B cell (primary cell): ENCODE measurements at regions not wholly inside any gene's neighbourhood (a gene's known extent, or its start where the extent isn't known, plus 50 kb on each side); places are given as distances from the start of the nearest gene placed in this dataset.

ENCODE experiments used
- ATAC-seq: fragments of 200-7000 bp; cut with Tn5 transposase; one replicate; pipeline ENCODE4 v1.10.0; 2021; ENCODE audit warnings: low read depth, mild to moderate bottlenecking, moderate number of reproducible peaks, moderate library complexity
- CTCF ChIA-PET: fragments of 350-600 bp; sonication (Branson Sonifier 250); formaldehyde crosslinking; loops from one replicate; lab custom pipeline; 2021; ENCODE audit warnings: antibody characterized with exemption, inconsistent platforms; lab: Charles Lee
- POLR2A ChIA-PET: fragments of 350-600 bp; sonication (Branson Sonifier 250); formaldehyde crosslinking; loops from one replicate; lab custom pipeline; 2021; ENCODE audit warnings: antibody characterized with exemption; lab: Charles Lee
- DNase-seq: peaks from one replicate; pipeline ENCODE4 v3.0.0; 2013
- H2AFZ ChIP-seq: 2 replicates; pipeline ENCODE4 v1.6.1; 2012; ENCODE audit warnings: mild to moderate bottlenecking, low read depth, low read length; ENCODE audit not compliant: insufficient read depth, poor library complexity, severe bottlenecking
- H3K27ac ChIP-seq, 2 donors: 1 replicate in 1 of 2; 2 replicates in 1 of 2; pipeline ENCODE4 v1.5.1; 2012 to 2013; ENCODE audit warnings: low read length in 2 of 2, mild to moderate bottlenecking in 2 of 2, moderate library complexity in 1 of 2
- H3K27me3 ChIP-seq, 4 experiments: fragments of 200-600 bp in 1 of 4; sonication (generic) in 1 of 4; replicated peaks in 1 of 4; 1 replicate in 2 of 4; 2 replicates in 2 of 4; pipeline versions ENCODE4 v1.6.1 to v1.7.0; 2013 to 2016; ENCODE audit warnings: low read length in 3 of 4, mild to moderate bottlenecking in 2 of 4, mixed read lengths in 1 of 4, moderate library complexity in 1 of 4; ENCODE audit not compliant: insufficient read depth in 4 of 4, control insufficient read depth in 3 of 4; ENCODE audit errors: control extremely low read depth in 1 of 4
- H3K36me3 ChIP-seq, 2 experiments: replicated peaks in 1 of 2; 1 replicate in 1 of 2; 2 replicates in 1 of 2; pipeline versions ENCODE4 v1.6.1 to v1.7.1; 2013; ENCODE audit warnings: low read length in 1 of 2; ENCODE audit not compliant: insufficient read depth in 2 of 2, control insufficient read depth in 1 of 2; ENCODE audit errors: control extremely low read depth in 1 of 2, extremely low read depth in 1 of 2
- H3K4me1 ChIP-seq, 2 donors: fragments of 200-600 bp in 1 of 2; sonication (generic) in 1 of 2; 1 replicate in 1 of 2; 2 replicates in 1 of 2; pipeline versions ENCODE4 v1.5.1 to v1.6.1; 2013 to 2017; ENCODE audit warnings: low read length in 2 of 2; ENCODE audit not compliant: control insufficient read depth in 2 of 2, insufficient read depth in 2 of 2
- H3K4me2 ChIP-seq: replicated peaks from 2 replicates; pipeline ENCODE3; 2012; ENCODE audit warnings: mild to moderate bottlenecking, low read depth, low read length; ENCODE audit not compliant: poor library complexity, severe bottlenecking
- H3K4me3 ChIP-seq, 5 experiments: fragments of 200-600 bp in 1 of 5; sonication (generic) in 1 of 5; 1 replicate in 3 of 5; 2 replicates in 2 of 5; pipeline versions ENCODE4 v1.5.1 to v1.7.0; 2011 to 2016; ENCODE audit warnings: low read length in 4 of 5, mild to moderate bottlenecking in 4 of 5, low read depth in 2 of 5, control low read depth in 1 of 5, moderate library complexity in 1 of 5; ENCODE audit not compliant: insufficient read depth in 1 of 5; ENCODE audit errors: control extremely low read depth in 1 of 5, extremely low read depth in 1 of 5
- H3K79me2 ChIP-seq: fragments of 200-600 bp; sonication (generic); one replicate; pipeline ENCODE4 v1.6.0; 2016; ENCODE audit warnings: low read length; ENCODE audit not compliant: control insufficient read depth, insufficient read depth
- H3K9ac ChIP-seq: fragments of 200-600 bp; sonication (generic); 2 replicates; pipeline ENCODE4 v1.6.1; 2017; ENCODE audit warnings: mild to moderate bottlenecking, low read length, moderate library complexity
- H3K9me3 ChIP-seq, 3 donors: one replicate each; pipeline versions ENCODE4 v1.6.1 to v1.7.1; 2013; ENCODE audit warnings: low read length in 2 of 3; ENCODE audit not compliant: control insufficient read depth in 2 of 3, insufficient read depth in 1 of 3; ENCODE audit errors: control extremely low read depth in 1 of 3
- H4K20me1 ChIP-seq: 2 replicates; pipeline ENCODE4 v1.6.0; 2012; ENCODE audit warnings: mild to moderate bottlenecking, low read length; ENCODE audit not compliant: insufficient read depth, control insufficient read depth, poor library complexity, severe bottlenecking
- H3K27ac Mint-ChIP-seq: one replicate; pipeline ENCODE4 v1.8.0; 2021; ENCODE audit warnings: mixed read lengths
- H3K27me3 Mint-ChIP-seq: one replicate; pipeline ENCODE4 v1.8.0; 2021; ENCODE audit warnings: mixed read lengths
- H3K4me1 Mint-ChIP-seq: one replicate; pipeline ENCODE4 v1.8.0; 2021; ENCODE audit warnings: mixed read lengths
- H3K4me3 Mint-ChIP-seq: one replicate; pipeline ENCODE4 v1.8.0; 2021; ENCODE audit warnings: mixed read lengths
- H3K9me3 Mint-ChIP-seq: one replicate; pipeline ENCODE4 v1.8.0; 2022; ENCODE audit warnings: mixed read lengths; ENCODE audit not compliant: insufficient read depth
- EZH2 ChIP-seq: IDR thresholded peaks from 2 replicates; pipeline ENCODE4 v1.6.1; 2012; ENCODE audit warnings: borderline replicate concordance, low read depth, mild to moderate bottlenecking, moderate library complexity, low read length; ENCODE audit not compliant: insufficient read depth, poor library complexity, severe bottlenecking
- WGBS: methylation state at CpG from one replicate; pipeline ENCODE4 v1.1.5; 2013; ENCODE audit warnings: missing lambda C conversion rate; ENCODE audit not compliant: insufficient coverage; 5-methylcytosine and 5-hydroxymethylcytosine counted together
- intact Hi-C: fragments of 100-400 bp; cut with micrococcal nuclease; formaldehyde crosslinking; loops from one replicate; pipeline ENCODE4 v1.10.0; 2022
- TF ChIP-seq, protein P1 (sequence below): fragments of 200-600 bp; IDR thresholded peaks from one replicate; pipeline ENCODE4 v1.8.0; 2022; ENCODE audit warnings: antibody characterized with exemption, mild to moderate bottlenecking

DNA sequence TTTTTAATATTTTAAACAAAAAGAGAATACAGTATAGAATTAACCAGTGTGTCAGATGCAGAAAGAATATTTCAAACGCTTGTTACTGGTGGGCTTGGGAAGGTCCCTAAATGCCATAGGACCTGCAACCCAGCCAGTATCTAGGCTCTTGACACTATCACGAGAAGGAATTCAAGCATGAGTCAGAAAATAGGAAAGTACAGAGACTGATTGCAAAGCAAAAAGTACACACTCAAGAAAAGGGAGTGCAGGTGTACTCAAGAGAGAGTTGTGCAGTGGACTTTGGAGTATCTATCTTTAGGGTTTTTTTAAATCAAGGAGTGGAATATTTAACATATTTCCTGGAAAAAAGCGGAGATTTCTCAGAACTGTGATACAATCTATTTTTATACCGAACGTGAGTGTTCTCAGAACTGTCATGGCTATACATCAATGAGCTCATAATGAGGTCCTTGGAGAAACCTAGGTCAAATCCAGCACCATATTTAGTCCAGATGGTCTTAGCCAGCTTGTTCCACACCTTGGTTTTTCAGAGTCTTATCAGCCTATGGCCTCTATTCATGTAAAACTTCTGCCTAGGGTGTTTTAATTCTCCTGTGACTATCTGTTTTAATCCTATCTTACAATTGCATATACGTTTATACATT is 291.8 kb upstream of the FAT4 start:
- Mint-ChIP-seq H3K4me3 (no peak overlapping the region), H3K27me3 (no peaks in the 10 kb centered on the region), H3K4me1 (no peaks in the 10 kb centered on the region), H3K9me3 (peaks cover 15% of the 10 kb centered on the region), H3K27ac (no peak overlapping the region)
- Histone ChIP-seq H3K79me2 (no peaks in the 10 kb centered on the region), H3K4me3 (no peak overlapping the region), H3K36me3 (no peaks in the 10 kb centered on the region), H4K20me1 (no peaks in the 10 kb centered on the region), H3K27ac (no peak overlapping the region), H3K9ac (no peak overlapping the region), H3K27me3 (no peaks in the 10 kb centered on the region), H3K9me3 (peaks cover 0 to 2% (median 0%) of the 10 kb centered on the region in 3 donors), H3K4me1 (no peaks in the 10 kb centered on the region), H3K4me2 (no peak overlapping the region), H2AFZ (no peak overlapping the region)
- no peak for DNase-seq
- ATAC-seq, result no peak
- TF ChIP-seq, protein P1, sequence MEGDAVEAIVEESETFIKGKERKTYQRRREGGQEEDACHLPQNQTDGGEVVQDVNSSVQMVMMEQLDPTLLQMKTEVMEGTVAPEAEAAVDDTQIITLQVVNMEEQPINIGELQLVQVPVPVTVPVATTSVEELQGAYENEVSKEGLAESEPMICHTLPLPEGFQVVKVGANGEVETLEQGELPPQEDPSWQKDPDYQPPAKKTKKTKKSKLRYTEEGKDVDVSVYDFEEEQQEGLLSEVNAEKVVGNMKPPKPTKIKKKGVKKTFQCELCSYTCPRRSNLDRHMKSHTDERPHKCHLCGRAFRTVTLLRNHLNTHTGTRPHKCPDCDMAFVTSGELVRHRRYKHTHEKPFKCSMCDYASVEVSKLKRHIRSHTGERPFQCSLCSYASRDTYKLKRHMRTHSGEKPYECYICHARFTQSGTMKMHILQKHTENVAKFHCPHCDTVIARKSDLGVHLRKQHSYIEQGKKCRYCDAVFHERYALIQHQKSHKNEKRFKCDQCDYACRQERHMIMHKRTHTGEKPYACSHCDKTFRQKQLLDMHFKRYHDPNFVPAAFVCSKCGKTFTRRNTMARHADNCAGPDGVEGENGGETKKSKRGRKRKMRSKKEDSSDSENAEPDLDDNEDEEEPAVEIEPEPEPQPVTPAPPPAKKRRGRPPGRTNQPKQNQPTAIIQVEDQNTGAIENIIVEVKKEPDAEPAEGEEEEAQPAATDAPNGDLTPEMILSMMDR, result no peak
- no peak for TF ChIP-seq EZH2
- WGBS, result 63% methylated on average over 3 of the region's 6 CpGs
- POLR2A ChIA-PET, result no interaction called here
- intact Hi-C loops, result no loop called here
- CTCF ChIA-PET, result no interaction called here

DNA sequence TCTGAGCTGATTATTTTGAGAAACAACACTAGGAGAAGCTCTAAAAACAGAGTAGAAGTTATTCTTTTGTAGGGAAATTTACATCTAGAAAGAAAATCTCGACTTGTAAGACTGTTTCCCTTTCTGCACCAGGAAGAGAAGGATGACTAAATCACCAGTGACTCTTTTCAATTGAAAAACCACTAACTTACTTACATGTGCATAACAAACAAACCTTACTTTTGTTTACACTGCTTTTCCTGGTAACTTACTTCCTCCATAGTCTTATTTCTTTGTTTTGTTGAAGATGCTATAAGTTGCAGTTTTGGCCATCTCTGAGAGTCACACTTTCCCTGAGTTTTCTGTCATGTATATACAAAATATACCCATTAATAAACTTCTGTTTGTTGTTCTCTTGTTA is 293.6 kb upstream of the FAT4 start:
- no CpG with 5 or more reads among the region's 1 CpG for WGBS

More for the DNA sequence above, 293.6 kb upstream of the FAT4 start:
- H3K4me3 Mint-ChIP-seq, result no peak overlapping the region
- Histone ChIP-seq H3K9ac (no peak overlapping the region), H3K79me2 (no peaks in the 10 kb centered on the region), H3K27ac (no peak overlapping the region), H4K20me1 (no peaks in the 10 kb centered on the region), H3K4me1 (no peaks in the 10 kb centered on the region), H3K9me3 (peaks cover 0 to 2% (median 0%) of the 10 kb centered on the region in 3 donors), H3K27me3 (no peaks in the 10 kb centered on the region), H3K4me3 (no peak overlapping the region), H3K36me3 (no peaks in the 10 kb centered on the region), H3K4me2 (no peak overlapping the region), H2AFZ (no peak overlapping the region)
- peaks cover 8% of the 10 kb centered on the region for H3K9me3 Mint-ChIP-seq
- TF ChIP-seq EZH2, result no peak
- TF ChIP-seq, protein P1, result no peak
- ATAC-seq (no peak), DNase-seq (no peak)
- H3K27ac Mint-ChIP-seq, result no peak overlapping the region
- ChIA-PET POLR2A (no interaction called here), CTCF (no interaction called here)
- no peaks in the 10 kb centered on the region for H3K27me3 Mint-ChIP-seq
- no peaks in the 10 kb centered on the region for H3K4me1 Mint-ChIP-seq
- intact Hi-C loops, result no loop called here
